Smooth muscle cell (in vitro differentiated cells): ENCODE measurements at regions not wholly inside any gene's neighbourhood (a gene's known extent, or its start where the extent isn't known, plus 50 kb on each side); places are given as distances from the start of the nearest gene placed in this dataset.
A peak's percentile ranks its signal among the peaks of the same experiment; 100 is the strongest.

ENCODE experiments used
- DNase-seq: peaks from one replicate; lab custom pipeline; 2025; ENCODE audit not compliant: unreplicated experiment; lab: John Stamatoyannopoulos, UW
- H2AFZ ChIP-seq: fragments of 200-600 bp; sonication (generic); 2 replicates; pipeline ENCODE4 v1.6.0; 2016; ENCODE audit warnings: antibody characterized with exemption, low read depth, mild to moderate bottlenecking
- H3F3A ChIP-seq: fragments of 200-600 bp; sonication (generic); 2 replicates; pipeline ENCODE4 v1.6.0; 2017; ENCODE audit warnings: antibody characterized with exemption, low read depth
- H3K27ac ChIP-seq: fragments of 200-600 bp; sonication (generic); 2 replicates; pipeline ENCODE4 v1.5.1; 2016; ENCODE audit warnings: low read depth, mild to moderate bottlenecking
- H3K27me3 ChIP-seq: fragments of 200-600 bp; sonication (generic); 2 replicates; pipeline ENCODE4 v1.6.1; 2016; ENCODE audit warnings: low read depth, mild to moderate bottlenecking
- H3K36me3 ChIP-seq: fragments of 200-600 bp; sonication (generic); 2 replicates; pipeline ENCODE4 v1.5.1; 2016; ENCODE audit warnings: low read depth
- H3K4me1 ChIP-seq: fragments of 200-600 bp; sonication (generic); 2 replicates; pipeline ENCODE4 v1.5.1; 2016; ENCODE audit warnings: low read depth
- H3K4me2 ChIP-seq: fragments of 200-600 bp; sonication (generic); 2 replicates; pipeline ENCODE4 v1.6.0; 2016; ENCODE audit warnings: mild to moderate bottlenecking
- H3K4me3 ChIP-seq: fragments of 200-600 bp; sonication (generic); 2 replicates; pipeline ENCODE4 v1.5.1; 2016; ENCODE audit warnings: mild to moderate bottlenecking
- H3K79me2 ChIP-seq: fragments of 200-600 bp; sonication (generic); 2 replicates; pipeline ENCODE4 v1.6.0; 2016; ENCODE audit warnings: low read depth, mild to moderate bottlenecking
- H3K9ac ChIP-seq: fragments of 200-600 bp; sonication (generic); 2 replicates; pipeline ENCODE4 v1.6.0; 2016; ENCODE audit warnings: low read depth
- H3K9me3 ChIP-seq: fragments of 200-600 bp; sonication (generic); replicated peaks from 2 replicates; pipeline ENCODE4 v1.5.1; 2016; ENCODE audit warnings: low read depth
- H4K20me1 ChIP-seq: fragments of 200-600 bp; sonication (generic); 2 replicates; pipeline ENCODE4 v1.6.0; 2016; ENCODE audit warnings: low read depth
- WGBS: methylation state at CpG from one replicate; pipeline ENCODE4 v1.1.7; 2016; ENCODE audit warnings: low lambda C conversion rate; 5-methylcytosine and 5-hydroxymethylcytosine counted together
- TF ChIP-seq, protein P1 (sequence below): fragments of 200-600 bp; sonication (generic); IDR thresholded peaks from 2 replicates; pipeline ENCODE4 v1.5.1; 2017; ENCODE audit warnings: borderline replicate concordance, mild to moderate bottlenecking, antibody characterized with exemption; ENCODE audit not compliant: insufficient read depth, poor library complexity, severe bottlenecking

DNA sequence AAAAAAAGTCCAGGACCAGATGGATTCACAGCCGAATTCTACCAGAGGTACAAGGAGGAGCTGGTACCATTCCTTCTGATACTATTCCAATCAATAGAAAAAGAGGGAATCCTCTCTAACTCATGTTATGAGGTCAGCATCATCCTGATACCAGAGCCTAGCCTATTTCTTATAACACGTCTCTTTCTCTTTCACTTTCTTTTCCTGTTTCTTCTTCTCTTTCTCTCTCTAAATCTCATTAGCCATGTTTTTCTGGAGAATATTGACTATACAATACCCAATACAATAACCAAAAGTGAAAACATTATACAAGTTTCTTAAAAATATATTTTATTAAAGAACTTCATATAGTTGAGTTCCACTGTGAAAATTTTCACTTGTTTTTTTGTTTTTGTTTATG is 1154.9 kb upstream of the PCDH7 start:
- Histone ChIP-seq H2AFZ (no peak overlapping the region), H3K36me3 (no peaks in the 10 kb centered on the region), H3K4me1 (no peaks in the 10 kb centered on the region), H3K27ac (no peak overlapping the region), H3K4me3 (no peak overlapping the region), H3K79me2 (no peaks in the 10 kb centered on the region), H3K9me3 (no peaks in the 10 kb centered on the region), H3F3A (no peaks in the 10 kb centered on the region), H4K20me1 (no peaks in the 10 kb centered on the region), H3K9ac (no peak overlapping the region), H3K27me3 (no peaks in the 10 kb centered on the region), H3K4me2 (no peak overlapping the region)
- TF ChIP-seq, protein P1, sequence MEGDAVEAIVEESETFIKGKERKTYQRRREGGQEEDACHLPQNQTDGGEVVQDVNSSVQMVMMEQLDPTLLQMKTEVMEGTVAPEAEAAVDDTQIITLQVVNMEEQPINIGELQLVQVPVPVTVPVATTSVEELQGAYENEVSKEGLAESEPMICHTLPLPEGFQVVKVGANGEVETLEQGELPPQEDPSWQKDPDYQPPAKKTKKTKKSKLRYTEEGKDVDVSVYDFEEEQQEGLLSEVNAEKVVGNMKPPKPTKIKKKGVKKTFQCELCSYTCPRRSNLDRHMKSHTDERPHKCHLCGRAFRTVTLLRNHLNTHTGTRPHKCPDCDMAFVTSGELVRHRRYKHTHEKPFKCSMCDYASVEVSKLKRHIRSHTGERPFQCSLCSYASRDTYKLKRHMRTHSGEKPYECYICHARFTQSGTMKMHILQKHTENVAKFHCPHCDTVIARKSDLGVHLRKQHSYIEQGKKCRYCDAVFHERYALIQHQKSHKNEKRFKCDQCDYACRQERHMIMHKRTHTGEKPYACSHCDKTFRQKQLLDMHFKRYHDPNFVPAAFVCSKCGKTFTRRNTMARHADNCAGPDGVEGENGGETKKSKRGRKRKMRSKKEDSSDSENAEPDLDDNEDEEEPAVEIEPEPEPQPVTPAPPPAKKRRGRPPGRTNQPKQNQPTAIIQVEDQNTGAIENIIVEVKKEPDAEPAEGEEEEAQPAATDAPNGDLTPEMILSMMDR: no peak
- WGBS: 95% methylated on average over 2 of the region's 2 CpGs
- DNase-seq: no peak

DNA sequence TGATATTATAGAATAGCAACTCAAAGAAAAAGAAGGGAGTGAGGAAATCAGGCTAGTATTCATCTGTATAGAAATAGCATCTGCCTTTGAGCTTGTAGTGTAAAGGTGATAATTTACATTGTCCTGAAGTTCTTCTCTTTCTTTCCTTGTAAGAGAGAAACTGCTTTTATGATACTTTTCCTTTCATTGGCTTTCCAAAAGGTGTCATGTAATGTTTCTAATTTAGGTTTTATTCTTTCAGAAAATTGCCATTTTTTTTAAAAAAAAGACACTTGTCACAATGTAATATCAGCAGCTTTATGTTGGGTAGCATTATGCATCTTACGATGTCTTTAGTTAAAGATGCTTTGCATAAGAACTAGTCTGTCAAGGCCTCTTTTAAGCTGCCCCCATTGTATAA is 1153.8 kb upstream of the PCDH7 start:
- no peaks in the 10 kb centered on the region for H3K4me1 ChIP-seq
- H3K9ac ChIP-seq: no peak overlapping the region
- no peaks in the 10 kb centered on the region for H3K9me3 ChIP-seq
- no peak overlapping the region for H3K4me2 ChIP-seq
- 77% methylated on average over 1 of the region's 1 CpG for WGBS
- DNase-seq: no peak
- no peaks in the 10 kb centered on the region for H4K20me1 ChIP-seq
- no peaks in the 10 kb centered on the region for H3F3A ChIP-seq
- no peak overlapping the region for H3K4me3 ChIP-seq
- H3K27ac ChIP-seq: no peak overlapping the region
- no peaks in the 10 kb centered on the region for H3K36me3 ChIP-seq
- no peaks in the 10 kb centered on the region for H3K79me2 ChIP-seq
- H2AFZ ChIP-seq: no peak overlapping the region
- TF ChIP-seq, protein P1: no peak
- H3K27me3 ChIP-seq: no peaks in the 10 kb centered on the region

DNA sequence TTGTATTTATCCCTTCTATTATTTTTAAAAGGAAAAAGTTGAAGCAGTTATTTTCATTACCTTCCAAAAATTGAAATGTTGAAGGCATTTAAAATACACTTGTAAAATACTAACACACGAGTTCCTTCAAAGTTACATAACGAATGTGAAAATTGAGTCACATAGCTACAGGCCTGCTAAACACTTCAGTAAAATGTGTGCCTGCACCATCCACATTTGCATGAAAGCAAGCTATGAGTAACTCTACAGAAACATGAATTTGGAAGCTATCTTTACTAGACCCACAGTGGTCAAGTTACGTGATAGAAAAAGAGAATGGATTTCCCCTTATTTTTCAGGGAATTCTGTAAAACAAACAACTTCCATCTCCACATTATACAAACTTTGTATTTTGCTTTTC is 1148.8 kb upstream of the PCDH7 start:
- Histone ChIP-seq H2AFZ (peak overlapping the region; percentile 17), H3K79me2 (no peaks in the 10 kb centered on the region), H3K27me3 (no peaks in the 10 kb centered on the region), H3K9me3 (no peaks in the 10 kb centered on the region), H4K20me1 (no peaks in the 10 kb centered on the region), H3F3A (no peaks in the 10 kb centered on the region), H3K4me1 (no peaks in the 10 kb centered on the region), H3K36me3 (no peaks in the 10 kb centered on the region), H3K27ac (no peak overlapping the region), H3K4me2 (peak overlapping the region; percentile 11), H3K4me3 (no peak overlapping the region), H3K9ac (no peak overlapping the region)
- no peak for DNase-seq
- TF ChIP-seq, protein P1: no peak
- 27% methylated on average over 3 of the region's 3 CpGs for WGBS

DNA sequence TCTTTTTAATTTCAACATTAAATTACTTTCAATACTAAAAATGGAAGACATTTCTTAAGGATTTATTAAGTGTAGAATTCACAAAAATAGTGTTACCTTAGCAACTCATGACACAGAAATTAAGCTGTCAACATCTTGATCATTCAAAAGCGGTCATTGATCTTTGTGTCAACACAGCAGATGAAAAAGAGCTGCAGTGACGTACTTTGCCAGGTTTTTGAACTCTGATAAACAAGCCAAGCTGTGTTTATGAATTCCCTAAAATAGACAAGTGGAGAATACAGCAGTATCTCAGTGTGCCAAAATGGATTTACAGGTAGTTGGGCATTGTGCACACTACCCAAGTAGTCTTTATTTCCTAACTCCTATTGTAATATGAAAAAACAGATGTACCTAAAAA is 1141.8 kb upstream of the PCDH7 start:
- Histone ChIP-seq H3K4me2 (no peak overlapping the region), H3K4me1 (no peaks in the 10 kb centered on the region), H4K20me1 (no peaks in the 10 kb centered on the region), H2AFZ (no peak overlapping the region), H3K36me3 (no peaks in the 10 kb centered on the region), H3K9me3 (no peaks in the 10 kb centered on the region), H3K27me3 (no peaks in the 10 kb centered on the region), H3K79me2 (no peaks in the 10 kb centered on the region), H3K27ac (no peak overlapping the region), H3K9ac (no peak overlapping the region), H3K4me3 (no peak overlapping the region), H3F3A (no peaks in the 10 kb centered on the region)
- TF ChIP-seq, protein P1: no peak
- no peak for DNase-seq
- WGBS: 81% methylated on average over 2 of the region's 2 CpGs
